ENCODE measurements at regions not wholly inside any gene's neighbourhood (a gene's known extent, or its start where the extent isn't known, plus 50 kb on each side); places are given as distances from the start of the nearest gene placed in this dataset.

DNA sequence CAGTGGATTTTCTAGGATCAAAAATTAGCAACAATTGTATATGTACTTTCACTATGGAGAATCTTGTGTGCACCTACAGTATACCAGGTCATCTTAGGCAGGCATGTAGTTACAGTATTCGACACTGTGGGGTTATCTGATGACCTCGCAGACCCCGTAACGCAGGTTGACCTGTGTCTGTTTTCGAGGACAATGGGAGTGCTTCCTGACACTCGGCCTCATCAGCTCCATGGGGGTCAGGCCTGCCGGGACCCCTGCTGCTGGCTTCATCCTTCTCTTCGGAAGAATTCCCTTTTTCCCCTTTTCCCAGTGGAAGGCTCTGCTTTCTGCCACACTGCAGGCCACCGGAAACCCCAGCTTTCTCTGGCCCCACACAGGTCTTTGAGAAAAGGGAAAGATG is 102.8 kb upstream of the TMEM18 start:
- Histone ChIP-seq H3K27ac (no peak overlapping the region), H3K9me3 (replicated peaks) (no peaks in the 10 kb centered on the region), H3K27me3 (no peaks in the 10 kb centered on the region; the same call in 1 of the 2 replicates), H3K36me3 (no peaks in the 10 kb centered on the region), H3K4me3 (no peak overlapping the region), H3K4me1 (peaks cover 2% of the 10 kb centered on the region; the same call in 1 of the 2 replicates)
- no peak for DNase-seq

DNA sequence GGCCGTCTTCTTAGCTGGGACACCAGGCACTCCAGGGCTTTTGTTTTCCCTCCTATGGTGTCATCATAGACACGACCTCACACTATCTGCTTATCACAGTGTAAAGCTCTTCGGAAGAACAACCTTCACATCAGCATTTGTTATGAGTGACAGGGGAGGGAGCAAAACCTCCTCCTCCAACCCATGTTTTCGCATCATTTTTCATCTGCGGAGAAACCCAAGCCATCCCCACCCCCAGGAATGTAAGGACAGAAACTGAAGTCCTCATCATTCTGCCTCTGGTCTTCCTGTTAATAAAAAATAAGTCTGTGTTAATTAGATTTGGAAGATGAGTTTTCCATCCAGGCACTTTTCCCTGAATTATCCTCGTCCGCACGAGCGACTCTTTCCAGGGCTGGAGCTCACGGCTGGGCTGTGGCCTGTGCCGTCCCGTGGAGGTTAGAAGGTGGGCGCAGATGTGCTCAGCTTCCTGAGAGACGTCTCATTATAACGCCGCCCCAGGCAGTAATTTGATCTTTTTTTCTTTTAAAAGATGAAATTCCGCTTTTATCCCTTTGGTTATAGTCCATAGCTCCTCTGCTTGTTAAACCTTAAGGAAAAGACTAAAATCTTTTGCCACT is 101.6 kb upstream of the TMEM18 start:
- DNase-seq: peak in 1 of 2 experiments; percentile 30
- H3K36me3 ChIP-seq: no peaks in the 10 kb centered on the region
- peaks cover 2% of the 10 kb centered on the region; the same call in 1 of the 2 replicates for H3K4me1 ChIP-seq
- H3K4me3 ChIP-seq: no peak overlapping the region
- no peaks in the 10 kb centered on the region; the same call in 1 of the 2 replicates for H3K27me3 ChIP-seq
- no peak overlapping the region for H3K27ac ChIP-seq
- H3K9me3 ChIP-seq (replicated peaks): no peaks in the 10 kb centered on the region

DNA sequence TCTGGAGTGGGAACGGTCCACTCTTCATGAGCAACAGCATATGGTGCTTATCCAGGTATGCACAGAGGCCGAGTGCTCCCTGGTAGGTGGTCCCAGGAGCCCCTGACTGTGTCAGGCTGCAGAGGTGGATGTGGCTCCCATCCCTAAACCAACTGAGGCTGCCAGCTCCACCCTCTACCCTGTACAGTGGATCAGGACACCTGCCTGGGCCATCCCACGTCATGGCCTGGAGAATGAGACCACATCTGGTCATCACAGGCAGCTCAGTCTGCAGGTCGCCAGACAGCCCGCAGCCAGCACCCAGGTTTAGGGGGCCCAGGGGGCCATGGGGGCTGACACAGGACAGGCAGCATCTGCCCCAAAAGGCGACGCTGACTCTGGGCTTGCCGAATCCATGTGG is 100.3 kb upstream of the TMEM18 start:
- Histone ChIP-seq H3K4me3 (no peak overlapping the region), H3K9me3 (replicated peaks) (no peaks in the 10 kb centered on the region), H3K27ac (no peak overlapping the region), H3K36me3 (no peaks in the 10 kb centered on the region), H3K4me1 (peaks cover 2% of the 10 kb centered on the region; the same call in 1 of the 2 replicates), H3K27me3 (no peaks in the 10 kb centered on the region; the same call in 1 of the 2 replicates)
- no peak for DNase-seq

DNA sequence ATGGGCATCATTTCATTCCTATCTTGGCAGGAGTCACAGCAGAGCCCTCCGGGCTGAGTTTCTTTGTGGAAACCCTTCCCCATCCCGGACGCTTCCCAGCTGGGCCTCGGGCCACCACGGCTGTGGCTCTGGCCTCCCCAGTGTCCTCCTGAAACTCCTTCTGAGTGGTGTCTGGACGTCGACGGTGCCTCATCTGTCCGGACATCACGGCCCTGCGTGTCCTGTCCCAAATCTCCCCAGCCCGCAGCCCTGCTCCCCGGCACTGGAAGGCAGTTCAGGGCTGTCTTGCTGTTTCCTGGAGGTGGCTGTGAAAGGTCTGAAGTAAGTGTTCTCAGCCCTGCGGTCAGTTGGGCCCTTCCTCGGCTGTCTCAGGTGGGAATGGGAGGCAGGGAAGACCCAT is 99.8 kb upstream of the TMEM18 start:
- no peak overlapping the region for H3K4me3 ChIP-seq
- H3K36me3 ChIP-seq: no peaks in the 10 kb centered on the region
- no peaks in the 10 kb centered on the region for H3K9me3 ChIP-seq (replicated peaks)
- no peaks in the 10 kb centered on the region; the same call in 1 of the 2 replicates for H3K27me3 ChIP-seq
- DNase-seq: no peak
- peaks cover 2% of the 10 kb centered on the region; the same call in 1 of the 2 replicates for H3K4me1 ChIP-seq
- H3K27ac ChIP-seq: no peak overlapping the region

DNA sequence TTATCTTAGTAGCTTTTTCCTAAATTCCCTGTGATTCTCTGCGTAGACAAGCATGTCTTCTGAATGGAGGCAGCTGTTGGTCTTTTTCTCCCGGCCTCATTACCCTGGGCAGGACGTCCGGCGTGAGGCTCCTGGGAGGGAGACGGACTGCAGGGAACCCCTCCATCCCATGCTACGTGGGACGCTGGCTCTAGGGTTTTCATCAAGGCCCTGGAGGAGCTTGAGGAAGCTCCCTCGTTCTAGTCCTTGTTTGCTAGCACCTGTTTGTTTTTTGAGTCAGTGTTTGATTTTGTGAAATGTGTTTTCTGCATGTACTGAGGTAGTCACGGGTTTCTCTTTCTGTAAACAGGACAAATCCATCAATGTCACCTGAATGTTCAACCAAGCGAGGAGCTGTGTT is 99.3 kb upstream of the TMEM18 start:
- DNase-seq: no peak
- Histone ChIP-seq H3K4me3 (no peak overlapping the region), H3K27me3 (no peaks in the 10 kb centered on the region; the same call in 1 of the 2 replicates), H3K27ac (no peak overlapping the region), H3K36me3 (no peaks in the 10 kb centered on the region), H3K4me1 (peaks cover 2% of the 10 kb centered on the region; the same call in 1 of the 2 replicates), H3K9me3 (replicated peaks) (no peaks in the 10 kb centered on the region)

DNA sequence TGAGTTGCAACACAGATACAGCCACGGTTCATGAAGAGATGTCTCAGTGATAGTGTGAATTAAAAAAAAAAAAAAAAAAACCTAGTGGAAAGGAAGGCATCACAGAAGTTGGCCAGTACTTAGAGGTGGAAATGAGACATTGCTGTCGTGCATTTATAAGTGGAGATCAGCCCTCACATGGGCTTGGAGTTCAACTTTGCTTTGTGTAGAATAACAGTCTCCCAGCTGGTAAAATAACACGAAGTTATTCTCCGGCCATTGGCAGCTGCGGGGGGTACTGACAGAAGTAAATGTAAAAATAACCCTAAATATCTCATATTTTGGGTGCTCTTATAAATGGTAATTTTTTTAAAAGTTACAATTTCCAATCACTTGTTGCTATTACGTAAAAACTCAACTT is 98.8 kb upstream of the TMEM18 start:
- no peak for DNase-seq
- no peak overlapping the region for H3K27ac ChIP-seq
- H3K4me1 ChIP-seq: peaks cover 2% of the 10 kb centered on the region; the same call in 1 of the 2 replicates
- no peak overlapping the region for H3K4me3 ChIP-seq
- H3K27me3 ChIP-seq: no peaks in the 10 kb centered on the region; the same call in 1 of the 2 replicates
- no peaks in the 10 kb centered on the region for H3K36me3 ChIP-seq
- H3K9me3 ChIP-seq (replicated peaks): no peaks in the 10 kb centered on the region

DNA sequence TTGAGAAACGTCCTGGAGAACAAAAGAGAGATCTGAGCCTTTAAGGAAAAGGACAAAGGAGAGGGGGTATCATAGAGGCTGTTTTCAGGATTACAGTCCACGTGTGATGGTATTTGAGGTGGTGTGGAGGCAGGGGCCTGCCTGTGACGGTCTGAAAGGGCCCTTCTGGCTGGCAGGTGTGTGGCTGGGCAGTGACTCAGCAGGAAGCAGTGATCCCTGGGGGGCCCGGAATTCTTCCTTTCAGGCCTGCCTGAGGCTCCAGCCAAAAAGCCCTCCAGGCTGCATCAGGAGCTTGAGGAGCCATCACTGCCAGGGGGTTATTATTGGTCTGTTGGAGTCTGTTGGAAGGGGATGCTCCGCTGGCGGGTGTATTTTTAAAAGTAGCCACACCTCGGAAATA is 97.2 kb upstream of the TMEM18 start:
- H3K4me3 ChIP-seq: no peak overlapping the region
- H3K27me3 ChIP-seq: no peaks in the 10 kb centered on the region; the same call in 1 of the 2 replicates
- no peaks in the 10 kb centered on the region for H3K36me3 ChIP-seq
- H3K9me3 ChIP-seq (replicated peaks): no peaks in the 10 kb centered on the region
- no peak overlapping the region for H3K27ac ChIP-seq
- peak; percentile 39 to 44 for DNase-seq
- H3K4me1 ChIP-seq: peaks cover 2% of the 10 kb centered on the region; the same call in 1 of the 2 replicates

DNA sequence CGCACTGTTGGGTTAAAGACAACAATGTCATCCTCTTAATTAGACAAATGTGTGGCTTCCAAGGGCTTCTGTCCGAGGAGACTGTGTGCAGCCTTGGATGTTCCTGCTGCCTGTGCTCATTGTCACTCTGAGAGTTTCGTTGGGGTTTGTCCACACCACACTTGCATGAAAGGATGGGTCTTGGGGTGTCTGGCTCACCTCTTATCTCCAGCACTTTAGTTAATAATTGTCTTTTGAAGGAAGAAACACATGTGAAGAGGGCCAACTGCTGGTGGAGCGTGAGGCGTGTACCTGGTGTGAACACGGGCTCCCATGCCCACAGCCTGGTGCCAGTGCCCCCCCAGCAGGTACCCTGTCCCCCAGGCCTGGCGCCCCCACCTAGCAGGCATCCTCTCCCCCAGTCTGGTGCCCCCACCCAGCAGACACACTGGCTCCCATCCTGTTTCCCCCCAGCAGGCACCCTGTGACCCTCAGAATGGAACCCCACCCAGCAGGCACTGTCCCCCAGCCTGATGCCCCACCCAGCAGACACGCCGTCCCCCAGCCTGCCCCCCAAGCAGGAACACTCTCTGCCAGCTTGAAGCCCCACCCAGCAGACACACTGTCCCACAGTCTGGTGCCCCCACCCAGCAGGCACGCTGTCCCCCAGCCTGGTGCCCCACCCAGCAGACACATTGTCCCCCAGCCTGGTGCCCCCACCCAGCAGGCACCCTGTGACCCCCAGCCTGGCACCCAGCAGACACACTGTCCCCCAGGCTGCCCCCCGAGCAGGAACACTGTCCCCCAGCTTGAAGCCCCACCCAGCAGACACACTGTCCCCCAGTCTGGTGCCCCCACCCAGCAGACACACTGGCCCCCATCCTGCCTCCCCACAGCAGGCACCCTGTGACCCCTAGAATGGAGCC is 96.3 kb upstream of the TMEM18 start:
- no peaks in the 10 kb centered on the region; the same call in 1 of the 2 replicates for H3K4me1 ChIP-seq
- no peaks in the 10 kb centered on the region; the same call in 1 of the 2 replicates for H3K27me3 ChIP-seq
- H3K9me3 ChIP-seq (replicated peaks): no peaks in the 10 kb centered on the region
- no peak overlapping the region for H3K27ac ChIP-seq
- H3K4me3 ChIP-seq: no peak overlapping the region
- DNase-seq: no peak
- H3K36me3 ChIP-seq: no peaks in the 10 kb centered on the region

DNA sequence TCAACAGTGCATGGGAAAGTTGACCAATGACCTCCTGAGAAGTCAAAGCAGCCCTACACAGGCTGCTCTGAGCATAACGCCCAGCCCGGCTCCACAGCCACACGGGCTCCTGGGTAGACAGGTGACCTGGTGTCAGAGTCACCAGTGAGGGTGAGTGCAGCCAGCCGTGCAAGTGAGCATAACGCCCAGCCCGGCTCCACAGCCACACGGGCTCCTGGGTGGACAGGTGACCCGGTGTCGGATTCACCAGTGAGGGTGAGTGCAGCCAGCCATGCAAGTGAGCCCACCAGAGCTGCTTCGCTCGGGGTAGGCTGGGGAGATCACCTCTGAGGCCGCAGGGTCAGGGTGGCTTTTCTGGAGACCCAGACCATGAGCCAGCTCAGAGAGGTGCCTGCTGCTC is 94.3 kb upstream of the TMEM18 start:
- H3K36me3 ChIP-seq: no peaks in the 10 kb centered on the region
- peaks cover 4% of the 10 kb centered on the region; the same call in 1 of the 2 replicates for H3K27me3 ChIP-seq
- H3K4me1 ChIP-seq: no peaks in the 10 kb centered on the region; the same call in 1 of the 2 replicates
- no peaks in the 10 kb centered on the region for H3K9me3 ChIP-seq (replicated peaks)
- no peak for DNase-seq
- H3K27ac ChIP-seq: no peak overlapping the region
- no peak overlapping the region for H3K4me3 ChIP-seq

DNA sequence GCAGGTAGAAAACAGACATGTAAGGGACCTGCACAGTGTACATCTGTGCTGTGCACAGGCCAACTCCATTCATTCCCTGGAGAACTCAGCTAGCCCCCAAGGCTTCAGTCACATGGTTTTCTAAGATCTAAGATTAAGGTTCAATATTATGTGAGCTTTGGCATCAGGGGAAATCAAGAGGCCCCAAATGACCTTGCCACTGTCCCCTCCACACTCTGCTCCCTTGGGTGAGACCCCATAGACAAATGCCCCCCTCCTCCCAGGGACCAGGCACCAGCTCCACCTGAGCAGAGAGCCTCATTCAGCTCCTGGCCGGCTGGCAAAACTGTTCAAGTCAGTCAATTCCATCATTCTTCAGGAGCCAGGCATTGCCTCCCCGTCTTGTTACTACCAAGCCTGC is 93.6 kb upstream of the TMEM18 start:
- no peaks in the 10 kb centered on the region; the same call in 1 of the 2 replicates for H3K4me1 ChIP-seq
- no peak for DNase-seq
- no peak overlapping the region for H3K27ac ChIP-seq
- peaks cover 4% of the 10 kb centered on the region; the same call in 1 of the 2 replicates for H3K27me3 ChIP-seq
- H3K36me3 ChIP-seq: no peaks in the 10 kb centered on the region
- no peaks in the 10 kb centered on the region for H3K9me3 ChIP-seq (replicated peaks)
- no peak overlapping the region for H3K4me3 ChIP-seq

DNA sequence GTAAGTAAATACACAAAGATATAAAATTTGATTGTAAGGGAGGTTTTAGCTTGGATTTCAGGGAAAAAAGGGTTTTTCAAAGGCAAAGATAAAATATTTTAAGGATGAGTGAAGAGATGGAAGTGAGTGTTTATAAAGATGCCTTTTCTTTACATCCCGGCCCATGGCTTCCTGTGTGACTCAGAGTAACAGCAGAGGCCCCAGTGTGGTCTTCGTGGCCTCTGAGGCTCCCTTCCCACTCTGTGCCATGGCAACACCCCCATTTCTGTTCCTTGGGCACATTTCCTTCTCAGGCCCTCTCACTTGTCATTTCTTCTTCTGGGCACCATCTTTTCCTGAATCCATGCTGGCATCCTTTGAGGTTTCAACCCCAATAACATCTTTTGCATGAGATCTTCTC is 92.6 kb upstream of the TMEM18 start:
- Histone ChIP-seq H3K36me3 (no peaks in the 10 kb centered on the region), H3K27me3 (peaks cover 4% of the 10 kb centered on the region; the same call in 1 of the 2 replicates), H3K4me1 (no peaks in the 10 kb centered on the region; the same call in 1 of the 2 replicates), H3K27ac (no peak overlapping the region), H3K4me3 (no peak overlapping the region), H3K9me3 (replicated peaks) (no peaks in the 10 kb centered on the region)
- DNase-seq: no peak

DNA sequence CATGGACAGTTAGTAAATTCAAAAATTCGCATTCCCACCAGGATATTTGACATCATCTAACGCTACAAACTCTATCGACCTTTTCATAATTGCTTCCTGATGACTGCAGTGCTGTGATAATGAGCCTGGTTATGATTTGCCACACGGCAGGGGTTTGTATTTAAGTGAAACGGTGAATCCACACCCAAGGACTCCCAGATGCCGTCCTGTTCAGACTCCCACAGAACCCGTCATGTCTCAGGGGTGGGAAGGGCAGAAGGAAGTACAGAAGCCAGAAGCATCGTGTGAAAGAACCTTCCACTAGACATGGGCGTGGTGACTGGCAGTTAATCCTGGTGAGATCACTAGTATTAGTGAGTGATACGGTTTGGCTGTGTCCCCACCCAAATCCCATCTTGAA is 91.2 kb upstream of the TMEM18 start:
- DNase-seq: no peak
- Histone ChIP-seq H3K9me3 (replicated peaks) (no peaks in the 10 kb centered on the region), H3K27me3 (peaks cover 4% of the 10 kb centered on the region; the same call in 1 of the 2 replicates), H3K36me3 (no peaks in the 10 kb centered on the region), H3K4me3 (no peak overlapping the region), H3K27ac (no peak overlapping the region), H3K4me1 (no peaks in the 10 kb centered on the region)

DNA sequence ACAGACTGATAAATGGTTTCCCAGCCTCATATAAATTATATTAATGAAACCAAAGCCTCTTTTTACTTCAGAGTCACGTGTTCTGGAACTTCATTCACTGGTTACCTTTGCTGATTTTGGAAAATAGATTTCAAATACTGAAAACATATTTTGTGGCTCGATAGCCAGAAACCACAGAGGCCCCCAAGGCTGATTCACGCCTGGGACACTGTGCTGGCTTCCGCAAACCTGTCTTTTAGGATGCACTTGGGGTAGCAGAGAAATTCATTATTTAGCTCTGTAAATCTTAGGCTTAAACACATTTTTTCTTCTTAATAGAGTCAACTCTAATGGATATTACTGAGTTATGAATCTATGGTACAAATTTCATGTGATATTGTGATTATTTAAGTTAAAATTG is 90.7 kb upstream of the TMEM18 start:
- H3K27ac ChIP-seq: no peak overlapping the region
- DNase-seq: no peak
- no peak overlapping the region for H3K4me3 ChIP-seq
- H3K4me1 ChIP-seq: no peaks in the 10 kb centered on the region
- H3K9me3 ChIP-seq (replicated peaks): no peaks in the 10 kb centered on the region
- peaks cover 4% of the 10 kb centered on the region; the same call in 1 of the 2 replicates for H3K27me3 ChIP-seq
- H3K36me3 ChIP-seq: no peaks in the 10 kb centered on the region

DNA sequence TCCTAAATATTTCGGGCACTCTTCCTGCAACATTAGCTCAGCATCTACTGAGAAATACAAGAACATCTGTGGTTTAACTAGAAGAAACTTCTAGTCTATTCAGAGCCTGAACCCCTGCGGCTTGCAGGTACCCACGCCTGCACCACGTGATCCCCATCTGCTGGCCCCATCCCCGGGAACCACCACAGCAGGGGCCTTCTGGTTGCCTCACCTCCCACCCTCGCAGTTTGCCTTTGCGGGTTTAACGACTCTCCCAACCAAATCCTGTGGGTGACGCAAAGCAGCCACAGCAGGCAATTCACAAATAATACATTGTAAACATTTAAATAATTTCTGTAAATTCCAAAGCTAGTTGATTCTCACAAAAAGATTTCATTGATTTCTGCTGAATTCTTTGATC is 90.2 kb upstream of the TMEM18 start:
- H3K4me3 ChIP-seq: no peak overlapping the region
- H3K27ac ChIP-seq: no peak overlapping the region
- no peak for DNase-seq
- H3K9me3 ChIP-seq (replicated peaks): no peaks in the 10 kb centered on the region
- H3K36me3 ChIP-seq: no peaks in the 10 kb centered on the region
- H3K4me1 ChIP-seq: no peaks in the 10 kb centered on the region
- H3K27me3 ChIP-seq: peaks cover 4% of the 10 kb centered on the region; the same call in 1 of the 2 replicates

DNA sequence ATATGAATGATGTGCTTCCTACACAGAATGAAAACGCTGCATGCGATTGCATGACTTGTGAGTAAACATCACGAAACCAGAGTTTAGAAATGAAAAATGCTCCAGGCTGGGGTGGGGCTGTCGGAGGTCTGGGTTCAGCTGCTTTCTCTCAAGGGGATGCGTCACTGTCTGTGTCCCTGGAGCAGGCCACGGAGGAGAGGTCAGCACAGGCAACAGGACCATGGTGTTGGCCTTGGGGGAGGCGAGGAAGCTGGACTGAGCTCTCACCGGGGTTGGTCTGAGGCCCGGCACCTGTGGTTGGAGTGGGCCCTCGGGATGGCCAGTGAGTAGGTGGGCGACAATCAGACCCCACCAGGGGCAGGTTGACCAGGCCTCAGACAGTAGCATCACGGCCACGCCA is 89.0 kb upstream of the TMEM18 start:
- no peaks in the 10 kb centered on the region for H3K4me1 ChIP-seq
- no peaks in the 10 kb centered on the region for H3K9me3 ChIP-seq (replicated peaks)
- no peak overlapping the region for H3K27ac ChIP-seq
- no peak for DNase-seq
- no peak overlapping the region for H3K4me3 ChIP-seq
- H3K36me3 ChIP-seq: no peaks in the 10 kb centered on the region
- H3K27me3 ChIP-seq: peaks cover 4% of the 10 kb centered on the region; the same call in 1 of the 2 replicates

Data from SJCRH30 (cell line).